BE2C (cell line): ENCODE measurements at regions not wholly inside any gene's neighbourhood (a gene's known extent, or its start where the extent isn't known, plus 50 kb on each side); places are given as distances from the start of the nearest gene placed in this dataset.

ENCODE experiments used
- DNase-seq: peaks from one replicate; pipeline ENCODE4 v3.0.0-alpha.2; 2020
- H3K27me3 ChIP-seq: fragments of 250-450 bp; sonication (Bioruptor Pico); 2 replicates; pipeline ENCODE4 v1.5.1; 2020; ENCODE audit warnings: mild to moderate bottlenecking
- H3K36me3 ChIP-seq: fragments of 250-450 bp; sonication (Bioruptor Pico); 2 replicates; pipeline ENCODE4 v1.5.1; 2020; ENCODE audit warnings: mild to moderate bottlenecking
- H3K4me1 ChIP-seq: fragments of 250-450 bp; sonication (Bioruptor Pico); 2 replicates; pipeline ENCODE4 v1.5.1; 2020
- H3K4me3 ChIP-seq: 2 replicates; pipeline ENCODE4 v1.5.1; 2011; ENCODE audit warnings: low read depth, low read length
- H3K9me3 ChIP-seq: fragments of 250-450 bp; sonication (Bioruptor Pico); 2 replicates; pipeline ENCODE4 v1.5.1; 2020
- CTCF ChIP-seq: IDR thresholded peaks from 2 replicates; pipeline ENCODE4 v1.5.1; 2012; ENCODE audit warnings: mild to moderate bottlenecking, low read depth, low read length

- no peak for DNase-seq
- no peak for TF ChIP-seq CTCF
- Histone ChIP-seq H3K36me3 (no peaks in the 10 kb centered on the region), H3K4me1 (peaks cover 3% of the 10 kb centered on the region; the same call in 1 of the 2 replicates), H3K9me3 (no peaks in the 10 kb centered on the region), H3K27me3 (no peaks in the 10 kb centered on the region), H3K4me3 (no peak overlapping the region)
Measured at GRCh38 chr13:73751290-73751689, 382.9 kb downstream of the KLF12 start.

DNA sequence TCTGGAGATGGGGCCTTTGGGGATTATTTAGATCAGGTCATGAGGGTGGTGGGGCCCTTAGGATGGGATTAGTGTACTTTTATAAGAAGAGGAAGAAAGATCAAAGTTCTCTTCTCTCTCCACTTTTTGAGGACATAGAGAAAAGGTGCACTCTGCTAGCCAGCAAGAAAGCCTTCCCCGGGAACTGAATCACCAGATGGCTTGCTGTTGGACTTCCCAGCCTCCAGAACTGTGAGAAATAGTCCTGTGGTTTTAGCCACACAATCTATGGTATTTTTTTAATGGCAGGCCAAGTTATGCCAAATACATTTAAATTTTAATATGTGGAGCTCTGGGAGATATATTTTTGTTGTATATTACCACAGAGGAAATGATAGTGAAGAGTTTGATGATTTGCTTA, 385.8 kb downstream of the KLF12 start:
- DNase-seq = no peak
- Histone ChIP-seq H3K9me3 (no peaks in the 10 kb centered on the region), H3K27me3 (no peaks in the 10 kb centered on the region), H3K4me3 (no peak overlapping the region), H3K36me3 (no peaks in the 10 kb centered on the region), H3K4me1 (no peaks in the 10 kb centered on the region)
- no peak for TF ChIP-seq CTCF

DNA sequence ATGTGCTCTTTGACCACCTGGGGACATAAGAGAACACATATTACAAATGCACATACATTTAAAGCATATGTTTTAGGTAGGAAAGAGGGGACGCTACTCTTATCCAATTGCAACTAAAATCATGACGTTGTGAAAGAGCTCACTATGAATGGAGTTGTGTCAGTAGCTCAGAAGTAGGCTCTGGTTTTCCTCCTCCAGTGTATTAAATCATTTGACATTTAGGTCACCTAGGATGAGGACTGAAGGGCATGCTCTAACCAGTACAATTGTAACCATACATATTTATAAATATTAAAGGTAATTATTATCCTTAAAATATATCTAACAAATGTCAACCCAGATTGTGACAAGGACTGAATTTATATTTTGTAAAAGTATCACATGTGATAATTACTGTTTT, 389.0 kb downstream of the KLF12 start:
- Histone ChIP-seq H3K36me3 (no peaks in the 10 kb centered on the region), H3K27me3 (no peaks in the 10 kb centered on the region), H3K4me3 (no peak overlapping the region), H3K9me3 (no peaks in the 10 kb centered on the region), H3K4me1 (no peaks in the 10 kb centered on the region)
- TF ChIP-seq CTCF = no peak
- no peak for DNase-seq

DNA sequence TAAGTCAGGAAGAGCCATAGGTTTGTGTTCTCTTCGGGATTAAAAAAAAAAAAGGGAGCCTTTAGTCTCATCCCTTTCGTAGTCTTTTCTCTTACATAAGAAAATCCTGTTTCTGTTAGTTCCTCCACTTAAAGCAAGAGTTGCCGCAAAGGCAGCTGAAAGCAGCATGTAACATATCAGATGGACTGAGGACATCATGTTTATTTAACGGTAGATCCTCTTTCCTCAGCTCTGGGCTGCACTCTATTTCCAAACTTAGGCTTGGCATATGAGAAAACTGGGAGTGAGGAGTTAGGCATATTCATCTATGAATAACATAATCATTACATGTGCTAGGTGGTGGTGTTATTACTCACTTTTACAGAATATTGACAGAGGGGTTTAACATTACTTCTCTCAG, 391.2 kb downstream of the KLF12 start:
- Histone ChIP-seq H3K27me3 (no peaks in the 10 kb centered on the region), H3K36me3 (no peaks in the 10 kb centered on the region), H3K4me1 (no peaks in the 10 kb centered on the region), H3K9me3 (no peaks in the 10 kb centered on the region), H3K4me3 (no peak overlapping the region)
- no peak for TF ChIP-seq CTCF
- DNase-seq = no peak

DNA sequence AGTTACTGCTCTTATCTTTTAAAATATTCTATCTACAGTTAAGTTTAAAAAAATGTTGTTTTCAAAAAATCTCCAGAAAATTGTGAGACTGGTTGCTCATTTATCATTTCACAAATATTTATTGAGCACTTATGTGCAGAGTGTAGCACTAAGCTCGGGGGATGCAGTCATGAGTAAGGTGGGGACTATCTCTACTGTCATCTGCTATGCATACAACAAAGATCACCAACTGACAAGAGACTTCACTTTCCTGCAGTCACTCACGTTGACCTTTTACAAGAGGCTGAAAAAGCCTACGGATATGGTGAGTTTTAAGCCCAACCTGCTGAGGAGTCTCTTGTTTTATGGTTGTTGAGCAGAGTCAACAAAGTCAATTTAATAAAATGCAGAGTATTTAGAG, 392.5 kb downstream of the KLF12 start:
- no peak overlapping the region for H3K4me3 ChIP-seq
- no peaks in the 10 kb centered on the region for H3K9me3 ChIP-seq
- TF ChIP-seq CTCF = no peak
- no peak for DNase-seq
- no peaks in the 10 kb centered on the region for H3K36me3 ChIP-seq
- H3K27me3 ChIP-seq = no peaks in the 10 kb centered on the region; the same call in 1 of the 2 replicates
- no peaks in the 10 kb centered on the region for H3K4me1 ChIP-seq

GRCh38 chr13:73741111-73741510, 393.1 kb downstream of the KLF12 start:
- no peak for TF ChIP-seq CTCF
- no peak for DNase-seq
- H3K4me3 ChIP-seq = no peak overlapping the region

More at GRCh38 chr13:73741111-73741510, 393.1 kb downstream of the KLF12 start:
- Histone ChIP-seq H3K9me3 (no peaks in the 10 kb centered on the region), H3K4me1 (no peaks in the 10 kb centered on the region), H3K36me3 (no peaks in the 10 kb centered on the region), H3K27me3 (no peaks in the 10 kb centered on the region; the same call in 1 of the 2 replicates)
